SH-SY5Y (cell line): ENCODE measurements at regions not wholly inside any gene's neighbourhood (a gene's known extent, or its start where the extent isn't known, plus 50 kb on each side); places are given as distances from the start of the nearest gene placed in this dataset.

Experiments used
- GATA2 ChIP-seq: IDR thresholded peaks from 2 replicates; pipeline ENCODE4 v1.6.1; 2011; ENCODE audit warnings: mild to moderate bottlenecking, low read depth, low read length
- GATA3 ChIP-seq: IDR thresholded peaks from 2 replicates; pipeline ENCODE4 v1.6.1; 2011; ENCODE audit warnings: low read depth, mild to moderate bottlenecking, low read length, moderate library complexity

- TF ChIP-seq GATA2 (no peak), GATA3 (no peak)
Observed at GRCh38 chr2:8376603-8377410, 305.0 kb upstream of the ID2 start.
